GM19372 (cell line): ENCODE measurements at regions not wholly inside any gene's neighbourhood (a gene's known extent, or its start where the extent isn't known, plus 50 kb on each side); places are given as distances from the start of the nearest gene placed in this dataset.
"Not testable (repeated sequence)": the region's sequence is repeated elsewhere in the genome, so short reads cannot be mapped to it uniquely, and the experiment has no call there.

Experiments
- ATAC-seq: cut with Tn5 transposase; IDR thresholded peaks from one replicate; pipeline ENCODE4 v1.9.1; 2021; ENCODE audit warnings: mild to moderate bottlenecking, low read depth, moderate library complexity; ENCODE audit not compliant: unreplicated experiment

DNA sequence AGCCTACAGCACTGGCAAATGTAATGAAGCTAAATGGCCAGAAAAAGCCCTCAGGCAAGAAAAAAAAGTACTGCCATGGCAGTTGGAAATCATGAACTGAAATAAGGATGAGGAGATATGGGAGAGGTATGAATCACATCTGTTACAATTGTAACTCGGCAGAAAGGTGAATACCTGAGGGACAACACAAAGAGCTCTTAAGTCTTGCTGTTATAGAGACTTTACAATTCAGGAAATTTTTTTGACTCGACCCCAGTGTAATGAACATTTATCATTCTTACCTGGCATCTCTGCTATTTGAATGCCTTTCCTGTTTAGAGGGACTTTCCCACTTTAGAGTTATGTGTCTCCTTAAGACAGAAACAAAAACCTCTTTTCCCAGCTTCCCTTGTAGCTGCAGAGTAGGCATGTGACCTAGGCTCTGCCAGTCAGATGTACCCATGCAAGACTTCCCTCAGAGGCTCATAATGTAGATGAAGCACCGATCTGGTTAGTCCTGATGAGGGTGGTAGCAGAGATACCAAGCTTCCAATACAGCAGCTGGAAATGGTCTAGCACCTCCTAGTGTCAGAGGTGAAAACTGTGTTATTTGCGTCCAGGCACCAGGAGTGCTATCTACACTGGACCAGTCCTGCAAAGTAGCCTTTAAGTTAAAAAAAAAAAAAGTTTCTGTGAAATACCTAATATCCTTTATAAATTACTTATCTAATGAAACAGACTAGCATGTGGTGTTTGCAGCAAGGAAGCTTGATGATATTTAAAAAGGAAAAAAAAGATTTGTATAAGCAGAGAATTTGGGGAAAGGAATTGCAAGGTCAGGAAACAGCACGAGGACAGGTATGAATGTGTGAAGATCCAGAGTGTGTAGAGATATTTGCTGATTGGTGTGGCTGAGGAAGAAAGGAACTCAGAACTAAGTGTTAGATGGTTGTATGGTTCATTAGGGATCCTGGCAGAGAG lies 146.9 kb upstream of the SLC1A3 start:
- no peak for ATAC-seq

DNA sequence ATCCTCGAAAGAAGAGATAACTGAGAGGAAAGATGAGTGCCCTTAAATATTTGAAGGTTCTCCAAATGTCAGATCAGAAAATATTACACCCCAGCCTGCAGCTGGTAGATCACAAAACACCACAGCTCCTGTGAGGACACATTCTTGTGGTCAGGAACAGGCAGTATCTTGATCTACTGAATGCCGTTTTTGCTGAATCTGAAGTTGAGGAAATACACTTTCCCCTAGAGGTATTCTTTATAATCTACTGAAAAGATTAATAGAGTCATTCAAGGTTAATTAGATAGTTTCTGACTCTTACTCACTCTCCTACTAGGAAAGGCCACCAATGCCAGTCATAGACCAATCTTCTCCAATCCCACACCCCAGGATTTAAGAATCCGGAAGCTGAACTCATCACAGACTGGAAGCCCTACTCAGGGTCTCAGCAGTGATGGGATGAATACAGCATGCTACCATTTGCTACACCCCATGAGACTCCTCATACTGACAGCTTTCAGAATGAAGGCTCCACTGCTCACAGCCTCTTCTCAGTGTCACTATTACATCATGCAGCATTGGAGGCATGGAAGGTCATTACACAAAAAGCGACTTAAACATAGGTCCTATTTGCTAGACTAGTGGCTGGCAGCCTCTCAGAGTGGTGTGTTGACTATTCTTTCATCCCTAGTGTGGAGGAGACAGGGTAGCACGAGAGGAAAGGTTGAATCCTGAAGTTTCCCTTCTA lies 143.9 kb upstream of the SLC1A3 start:
- no peak for ATAC-seq

DNA sequence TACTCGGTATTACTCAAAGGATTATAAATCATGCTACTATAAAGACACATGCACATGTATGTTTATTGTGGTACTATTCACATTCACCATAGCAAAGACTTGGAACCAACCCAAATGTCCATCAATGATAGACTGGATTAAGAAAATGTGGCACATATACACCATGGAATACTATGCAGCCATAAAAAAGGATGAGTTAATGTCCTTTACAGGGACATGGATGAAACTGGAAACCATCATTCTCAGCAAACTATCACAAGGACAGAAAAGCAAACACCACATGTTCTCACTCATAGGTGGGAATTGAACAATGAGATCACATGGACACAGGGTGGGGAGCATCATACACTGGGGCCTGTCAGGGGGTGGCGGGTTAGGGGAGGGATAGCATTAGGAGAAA lies 130.5 kb upstream of the SLC1A3 start:
- ATAC-seq = not testable (repeated sequence)

DNA sequence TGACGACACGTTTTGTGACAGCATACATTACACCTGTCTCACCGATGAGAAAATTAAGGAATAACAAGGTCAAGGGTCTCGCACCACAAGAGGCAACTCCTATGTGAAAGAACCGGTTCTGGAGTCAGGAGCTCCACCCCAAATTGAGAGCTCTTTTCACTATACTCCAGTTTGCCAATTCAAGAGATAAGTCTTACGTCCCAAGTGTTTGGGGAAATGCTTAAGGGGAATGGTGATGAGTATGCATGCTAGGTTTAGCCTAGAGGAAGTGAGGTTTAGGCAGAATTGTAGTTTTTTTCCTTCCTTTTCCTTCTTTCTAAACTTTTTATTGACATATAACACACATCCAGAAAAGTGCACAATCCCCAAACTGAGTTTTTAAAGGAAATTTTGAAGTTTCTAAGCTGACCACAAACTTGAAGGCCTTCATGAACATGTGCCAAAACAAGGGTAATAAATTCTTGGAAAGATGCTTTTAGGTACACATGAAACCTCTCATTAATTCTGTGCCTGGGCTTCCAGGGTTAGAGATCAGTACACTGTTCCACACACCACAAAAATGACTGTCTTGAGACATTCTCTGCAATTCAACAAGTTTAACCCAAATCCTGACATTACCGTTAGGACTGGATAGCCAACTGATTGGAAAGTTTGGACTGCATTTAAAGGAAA lies 127.6 kb upstream of the SLC1A3 start:
- ATAC-seq = no peak

DNA sequence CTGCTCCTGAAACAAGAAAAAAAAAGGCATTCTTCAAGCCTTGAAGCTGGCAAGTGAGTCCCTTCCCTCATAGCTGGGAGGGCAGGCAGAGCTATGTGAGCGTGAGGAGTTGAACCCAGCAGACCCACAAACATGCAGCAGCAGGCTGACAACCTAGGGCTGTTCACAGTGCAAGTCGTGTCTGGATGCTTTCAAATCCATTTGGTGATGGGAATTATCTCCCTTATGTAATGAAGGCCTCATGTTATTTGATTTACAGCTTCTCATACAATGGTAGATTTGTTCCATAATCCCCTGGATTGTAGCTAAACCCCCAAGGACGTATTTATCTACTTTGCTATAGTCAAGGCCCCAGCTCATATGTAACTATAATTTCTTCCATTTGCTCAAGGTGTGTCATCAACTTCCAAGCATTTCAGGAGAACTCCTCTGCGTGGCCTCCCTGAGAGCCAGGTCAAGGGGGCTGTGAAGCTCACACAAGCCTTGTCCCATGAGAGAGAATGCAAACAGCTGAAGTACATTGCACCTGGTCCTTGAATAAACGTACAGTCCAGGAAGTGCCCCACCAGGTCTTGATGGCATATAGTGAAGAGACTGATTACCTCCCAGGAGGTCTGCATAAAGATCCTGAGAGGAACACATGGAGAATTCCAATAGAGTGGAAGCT lies 124.8 kb upstream of the SLC1A3 start:
- no peak for ATAC-seq

DNA sequence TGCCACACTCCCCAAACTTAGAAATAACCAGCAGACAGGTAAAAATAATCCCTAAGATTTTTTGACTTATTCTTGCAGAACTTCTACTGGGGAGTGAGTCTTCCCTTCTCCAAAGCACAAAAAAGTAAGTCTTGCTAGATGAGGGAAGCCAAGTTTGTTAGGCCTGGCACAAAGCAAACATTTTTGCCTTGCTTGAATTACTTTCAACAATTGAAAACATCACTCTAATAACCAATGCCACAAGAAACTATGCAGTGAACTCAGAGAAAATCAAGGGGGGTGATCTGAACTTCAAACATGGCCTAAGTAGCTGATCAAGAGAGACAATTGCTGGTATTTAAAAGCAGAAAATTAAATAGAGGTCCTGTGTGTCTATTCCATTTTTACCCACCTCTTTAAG lies 123.6 kb upstream of the SLC1A3 start:
- no peak for ATAC-seq

DNA sequence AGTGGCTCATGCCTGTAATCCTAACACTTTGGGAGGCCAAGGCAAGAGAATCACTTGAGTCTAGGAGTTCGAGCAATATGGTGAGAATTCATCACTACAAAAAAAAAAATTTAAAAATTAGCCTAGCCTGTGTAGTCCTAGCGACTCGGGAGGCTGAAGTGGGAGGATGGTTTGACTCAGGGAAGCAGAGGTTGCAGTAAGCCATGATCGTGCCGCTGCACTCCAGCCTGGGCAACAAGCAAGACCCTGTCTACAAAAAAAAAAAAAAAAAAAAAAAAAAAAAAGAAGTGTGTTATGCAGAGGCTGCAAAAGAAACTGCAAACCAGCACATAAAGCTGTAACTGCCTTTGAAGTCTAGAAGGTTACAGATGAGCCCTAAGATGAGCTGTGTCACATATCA lies 116.9 kb upstream of the SLC1A3 start:
- ATAC-seq = no peak

DNA sequence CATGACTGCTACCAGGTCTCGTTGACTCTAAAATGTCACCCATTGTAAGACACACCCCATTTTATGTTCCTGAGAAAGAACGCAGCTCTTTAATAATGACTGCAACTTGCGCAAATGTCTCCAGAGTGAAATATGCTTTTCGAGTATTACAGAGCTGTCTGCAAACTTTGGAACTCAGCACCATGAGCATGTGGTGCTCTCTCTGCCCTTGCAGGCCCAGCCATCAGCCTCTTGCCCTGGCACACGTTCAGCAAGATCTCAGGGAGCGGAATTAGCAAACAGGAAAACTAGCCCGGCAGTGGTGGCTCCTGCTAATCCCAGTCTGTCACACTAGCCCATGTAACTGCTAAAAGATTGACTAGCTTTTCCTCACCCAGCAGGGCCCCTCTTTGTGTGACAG lies 114.5 kb upstream of the SLC1A3 start:
- no peak for ATAC-seq

DNA sequence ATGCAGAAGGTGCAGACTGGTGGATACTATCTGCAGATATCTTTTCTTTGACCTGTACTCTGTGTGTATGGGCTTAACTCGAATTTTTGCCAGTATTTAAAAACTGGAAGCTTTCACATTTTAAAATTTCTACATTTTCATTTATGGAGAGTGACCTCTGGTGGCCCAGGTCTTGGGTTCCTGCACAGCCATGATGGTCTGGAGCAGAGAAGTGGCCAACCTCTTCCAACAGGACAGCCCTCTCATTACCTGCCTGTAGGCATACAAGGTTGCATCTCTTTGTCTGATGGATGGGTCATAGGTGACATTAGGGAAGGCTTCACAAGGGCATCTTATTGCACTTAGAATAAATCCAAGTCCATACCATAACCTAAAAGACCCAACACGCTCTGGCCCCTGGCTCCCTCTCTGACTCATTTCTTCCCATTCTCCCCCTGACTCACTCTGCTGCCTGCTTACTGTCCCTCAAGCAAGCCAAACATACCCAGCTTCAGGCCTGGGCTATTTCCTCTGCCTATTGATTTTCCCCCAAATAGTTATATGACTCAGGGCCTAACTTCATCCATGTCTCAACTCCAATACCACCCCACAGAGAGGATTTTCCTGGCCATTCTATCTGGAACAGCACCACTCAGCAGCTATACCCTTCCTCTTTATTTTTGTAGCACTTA lies 113.3 kb upstream of the SLC1A3 start:
- ATAC-seq = no peak

DNA sequence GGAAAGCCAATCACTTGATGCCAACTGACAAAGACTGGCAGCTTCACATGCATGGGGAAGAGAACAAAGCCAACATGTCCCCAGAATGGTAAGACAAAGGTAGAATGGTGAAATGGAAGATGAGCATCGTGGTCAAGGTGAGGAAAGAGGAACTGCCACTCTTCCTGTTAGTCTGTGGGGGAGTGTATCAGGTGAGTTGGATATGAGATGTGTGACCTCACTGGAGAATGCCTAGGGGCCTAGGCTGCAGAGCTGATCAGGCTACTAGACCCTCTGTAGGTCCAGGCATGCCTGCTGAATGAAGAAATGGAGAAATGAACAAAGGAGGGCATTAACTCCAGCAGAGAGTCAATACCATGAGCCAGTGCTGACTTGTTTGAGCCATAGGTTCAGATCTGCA lies 112.4 kb upstream of the SLC1A3 start:
- no peak for ATAC-seq

DNA sequence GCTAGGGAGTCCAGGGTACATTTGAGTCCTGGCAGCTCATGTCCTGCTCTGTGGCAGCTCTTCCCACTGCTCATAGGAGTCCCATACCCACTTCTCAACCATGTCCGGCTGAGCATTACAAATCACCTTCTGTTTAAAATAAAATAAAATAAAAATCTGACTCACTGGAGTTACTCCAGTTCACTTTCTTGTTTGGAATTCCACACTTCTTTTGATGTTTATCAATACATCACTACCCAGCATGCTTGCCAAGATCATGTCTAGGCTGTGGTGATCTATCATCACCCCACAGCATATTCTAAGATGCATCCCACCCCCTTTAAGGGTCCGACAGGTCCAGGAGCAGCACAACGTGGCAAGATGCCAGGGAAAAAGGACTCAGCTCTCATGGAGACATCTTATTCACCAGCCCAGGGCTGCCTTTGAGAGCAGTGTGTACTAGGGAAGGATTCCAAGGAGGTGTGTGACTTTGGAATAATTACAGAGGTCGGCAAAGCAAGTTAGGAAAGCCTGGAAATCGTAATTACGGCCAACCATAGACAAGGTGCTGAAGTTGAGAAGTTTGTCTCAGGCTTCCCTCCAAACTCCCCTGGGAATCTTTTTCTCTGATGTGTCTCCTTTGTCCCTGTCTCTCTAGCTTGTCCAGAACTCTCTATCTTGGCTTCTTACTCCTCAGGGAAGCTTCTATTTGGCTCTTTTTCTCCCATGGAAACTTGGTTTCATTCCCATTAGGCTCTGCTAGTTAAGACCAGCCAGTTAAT lies 111.4 kb upstream of the SLC1A3 start:
- ATAC-seq = no peak

DNA sequence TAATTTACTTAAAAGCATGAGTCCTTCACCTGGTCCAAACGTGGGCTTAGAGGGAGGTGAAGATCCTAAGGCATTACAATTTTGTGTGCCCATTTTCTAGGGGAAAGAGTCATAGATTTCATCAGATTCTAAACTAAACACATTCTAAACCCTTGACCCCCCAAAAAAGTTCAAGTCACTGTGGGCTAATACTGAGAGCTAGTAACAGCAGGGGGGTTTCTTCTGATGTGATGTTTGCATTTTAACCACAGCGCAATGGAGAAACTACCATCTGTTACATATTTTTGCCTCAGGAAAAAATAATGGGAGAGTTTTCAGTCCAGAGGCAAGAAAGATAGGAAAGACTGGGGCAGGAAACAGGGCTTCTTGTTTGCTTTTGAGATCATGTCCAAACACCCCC lies 110.8 kb upstream of the SLC1A3 start:
- ATAC-seq = no peak

DNA sequence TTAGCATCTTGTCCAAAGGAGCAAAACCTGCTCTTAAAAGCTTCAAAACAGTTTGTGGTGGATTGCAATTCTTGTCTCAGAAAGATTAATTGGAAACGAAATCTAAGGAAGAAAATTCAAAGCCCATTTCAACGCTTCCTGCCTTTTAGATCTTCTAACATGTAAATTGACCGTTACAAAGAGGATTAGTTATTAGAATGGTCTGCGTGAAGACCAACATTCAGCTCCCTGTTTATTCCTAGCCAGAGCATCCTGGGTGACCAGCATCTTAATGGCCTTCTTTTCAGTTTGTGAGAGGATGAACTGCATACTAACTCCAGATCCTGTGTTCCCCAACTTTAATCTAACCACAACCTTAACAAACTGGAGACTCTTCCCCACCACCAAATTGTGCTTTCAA lies 109.9 kb upstream of the SLC1A3 start:
- ATAC-seq = no peak

DNA sequence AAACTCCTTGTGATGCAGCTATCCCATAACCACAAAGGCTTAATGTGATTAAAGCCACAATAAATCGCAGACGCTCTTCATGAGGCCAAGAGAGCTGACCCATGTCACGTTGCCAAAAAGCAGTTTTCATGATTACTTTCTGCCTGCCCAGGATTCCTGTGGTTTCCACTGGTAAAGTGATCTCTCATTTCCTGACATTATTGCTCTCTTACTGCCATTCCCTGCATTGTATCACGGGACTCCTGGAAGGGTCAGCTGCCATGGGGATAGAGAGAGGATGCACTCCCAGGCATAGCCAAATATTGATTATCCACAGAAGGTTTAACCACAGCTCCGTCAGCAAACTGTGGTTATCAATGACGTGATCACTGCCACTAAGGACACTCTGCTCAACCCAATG lies 103.8 kb upstream of the SLC1A3 start:
- no peak for ATAC-seq

DNA sequence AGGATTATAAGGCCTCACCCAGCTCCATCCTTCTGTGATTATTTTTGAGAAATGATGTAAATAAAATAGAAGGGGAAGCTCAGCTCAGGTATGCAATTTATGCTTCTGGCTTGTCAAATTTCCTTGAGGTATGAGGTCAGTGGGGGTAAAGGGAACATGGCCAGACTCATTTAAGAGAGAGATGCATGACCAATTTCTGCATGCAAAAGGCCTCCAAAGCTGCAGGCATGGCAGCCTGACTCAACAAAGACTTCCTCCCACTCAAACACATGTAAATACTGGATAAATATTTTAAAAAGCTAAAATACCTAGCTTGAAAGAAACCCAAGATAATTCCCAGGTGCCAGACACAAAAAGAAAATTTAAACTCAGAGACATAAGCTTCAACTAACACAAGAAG lies 101.4 kb upstream of the SLC1A3 start:
- ATAC-seq = no peak

DNA sequence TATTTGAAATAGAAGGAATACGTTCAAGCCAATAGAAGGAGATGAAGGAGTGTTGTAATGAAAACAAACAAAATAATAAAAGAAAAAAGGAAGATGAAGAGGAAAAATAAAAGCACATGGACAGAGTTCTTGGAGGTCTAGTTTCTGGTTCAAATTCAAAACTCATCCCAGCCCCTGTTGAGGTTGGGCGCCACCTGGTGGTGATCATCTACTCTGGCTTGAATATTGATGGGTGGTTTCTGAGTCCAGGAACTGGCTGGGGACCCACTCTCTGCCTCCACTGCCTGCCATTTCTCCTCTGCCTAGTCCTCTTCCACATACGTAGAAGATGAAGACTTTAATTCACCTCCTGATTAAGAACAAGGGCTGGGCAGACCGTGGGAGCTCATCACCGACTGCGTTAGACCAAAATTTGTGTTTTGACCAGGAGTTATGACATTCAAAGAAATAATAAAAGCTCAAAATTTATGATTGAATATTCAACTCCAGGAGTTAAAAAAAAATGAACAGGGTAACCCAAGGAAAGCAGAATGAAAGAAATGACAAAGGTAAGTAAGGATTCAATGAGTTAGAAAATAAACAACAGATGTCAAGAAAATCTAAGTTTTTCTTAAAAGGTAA lies 99.0 kb upstream of the SLC1A3 start:
- no peak for ATAC-seq

DNA sequence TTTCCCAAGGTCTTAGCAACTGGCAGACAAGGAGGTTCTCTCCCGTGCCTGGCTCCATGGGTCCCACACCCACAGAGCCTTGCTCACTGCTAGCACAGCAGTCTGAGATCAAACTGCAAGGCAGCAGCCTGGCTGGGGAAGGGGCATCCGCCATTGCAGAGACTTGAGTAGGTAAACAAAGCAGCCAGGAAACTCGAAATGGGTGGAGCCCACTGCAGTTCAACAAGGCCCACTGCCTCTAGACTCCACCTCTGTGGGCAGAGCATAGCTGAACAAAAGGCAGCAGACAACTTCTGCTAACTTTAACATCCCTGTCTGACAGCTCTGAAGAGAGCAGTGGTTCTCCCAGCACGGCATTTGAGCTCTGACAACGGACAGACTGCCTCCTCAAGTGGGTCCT lies 98.1 kb upstream of the SLC1A3 start:
- not testable (repeated sequence) for ATAC-seq

DNA sequence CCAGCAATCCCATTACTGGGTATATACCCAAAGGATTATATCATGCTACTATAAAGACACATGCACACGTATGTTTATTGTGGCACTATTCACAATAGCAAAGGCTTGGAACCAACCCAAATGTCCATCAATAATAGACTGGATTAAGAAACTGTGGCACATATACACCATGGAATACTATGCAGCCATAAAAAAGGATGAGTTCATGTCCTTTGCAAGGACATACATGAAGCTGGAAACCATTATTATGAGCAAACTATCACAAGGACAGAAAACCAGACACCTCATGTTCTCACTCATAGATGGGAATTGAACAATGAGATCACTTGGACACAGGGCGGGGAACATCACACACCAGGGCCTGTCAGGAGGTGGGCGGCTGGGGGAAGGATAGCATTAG lies 92.8 kb upstream of the SLC1A3 start:
- not testable (repeated sequence) for ATAC-seq

DNA sequence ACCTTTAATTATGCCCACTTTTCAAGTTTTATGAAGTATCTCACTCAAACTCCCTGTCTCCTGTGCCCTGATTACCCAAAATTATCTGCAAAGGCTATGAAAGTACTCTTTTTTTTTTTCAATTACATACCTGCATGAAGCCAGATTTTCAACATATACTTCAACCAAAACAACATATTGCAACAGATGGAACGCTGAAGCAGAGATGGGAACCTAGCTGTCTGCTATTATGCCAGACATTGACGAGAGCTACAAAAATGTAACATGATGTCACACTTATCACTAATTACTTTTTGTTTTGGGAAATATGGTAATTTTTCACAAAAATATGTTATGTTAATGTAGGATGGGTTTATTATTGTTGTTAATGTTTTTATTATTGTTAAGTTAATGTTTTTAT lies 86.5 kb upstream of the SLC1A3 start:
- ATAC-seq = no peak
